ENCODE measurements at regions not wholly inside any gene's neighbourhood (a gene's known extent, or its start where the extent isn't known, plus 50 kb on each side); places are given as distances from the start of the nearest gene placed in this dataset.

DNA sequence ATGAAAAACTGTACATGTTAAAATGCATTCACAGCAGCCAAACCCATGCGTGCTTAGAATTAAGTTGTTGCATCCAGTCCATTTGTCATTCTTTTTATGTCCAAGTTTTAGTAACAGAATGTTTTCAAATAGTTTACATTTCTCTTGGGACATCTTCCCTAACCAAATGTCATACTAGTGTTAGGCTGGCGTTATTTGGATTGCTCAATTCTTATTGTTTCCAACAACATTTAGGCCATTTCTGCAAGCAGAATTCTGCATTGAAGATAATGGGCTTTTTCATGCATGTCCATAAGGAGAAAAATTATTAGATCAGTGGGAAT, 203.0 kb downstream of the HIBADH start:
- DNase-seq: no peak

DNA sequence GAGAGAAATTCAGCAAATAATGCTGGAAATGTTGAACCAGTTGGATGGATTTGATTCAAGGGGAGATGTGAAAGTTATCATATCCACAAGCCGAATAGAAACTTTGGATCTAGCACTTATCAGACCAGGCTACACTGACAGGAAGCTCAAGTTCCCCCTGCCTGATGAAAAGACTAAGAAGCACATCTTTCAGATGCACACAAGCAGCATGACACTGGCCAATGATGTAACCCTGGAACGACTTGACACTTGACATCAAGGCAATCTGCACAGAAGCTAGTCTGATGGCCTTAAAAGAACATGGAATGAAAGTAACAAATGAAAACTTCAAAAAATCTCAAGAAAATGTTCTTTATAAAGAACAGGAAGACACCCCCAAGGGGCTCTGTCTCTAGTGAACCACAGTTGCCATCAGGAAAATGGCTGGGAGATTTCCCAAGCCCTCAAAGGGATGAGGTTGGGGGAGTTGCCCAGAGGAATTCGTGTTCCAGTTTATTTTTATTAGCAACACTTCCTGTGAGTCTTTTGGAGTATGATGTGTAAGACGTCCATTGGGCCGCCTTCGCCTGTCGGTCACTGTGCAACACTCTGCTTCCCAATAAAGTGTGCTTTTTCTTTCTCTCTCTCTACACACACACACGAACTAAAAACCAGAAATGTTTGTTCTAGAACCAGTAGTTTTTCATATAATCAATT, 200.0 kb downstream of the HIBADH start:
- DNase-seq: peak; percentile 36

DNA sequence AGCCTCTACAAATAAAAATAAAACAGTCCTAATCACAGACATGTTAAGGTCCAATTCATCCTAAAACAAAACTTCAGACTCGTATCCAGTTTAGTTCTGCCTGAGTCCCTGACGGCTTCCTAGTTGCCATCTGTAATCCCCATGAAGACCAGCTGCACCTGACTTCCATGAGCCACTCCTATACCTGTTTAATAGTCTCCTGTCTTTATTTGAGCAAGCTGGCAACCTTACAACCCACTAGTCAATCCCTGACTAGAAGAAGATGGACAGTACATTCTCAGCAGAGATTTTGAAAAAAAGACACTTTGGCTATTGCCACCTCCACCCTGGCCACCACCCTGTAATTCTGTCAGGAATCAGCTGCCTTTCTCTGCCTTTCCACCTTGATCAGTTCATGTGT, 197.7 kb downstream of the HIBADH start:
- no peak for DNase-seq

- no peak for DNase-seq
Measured at GRCh38 chr7:27466703-27467102, 196.0 kb downstream of the HIBADH start.

DNA sequence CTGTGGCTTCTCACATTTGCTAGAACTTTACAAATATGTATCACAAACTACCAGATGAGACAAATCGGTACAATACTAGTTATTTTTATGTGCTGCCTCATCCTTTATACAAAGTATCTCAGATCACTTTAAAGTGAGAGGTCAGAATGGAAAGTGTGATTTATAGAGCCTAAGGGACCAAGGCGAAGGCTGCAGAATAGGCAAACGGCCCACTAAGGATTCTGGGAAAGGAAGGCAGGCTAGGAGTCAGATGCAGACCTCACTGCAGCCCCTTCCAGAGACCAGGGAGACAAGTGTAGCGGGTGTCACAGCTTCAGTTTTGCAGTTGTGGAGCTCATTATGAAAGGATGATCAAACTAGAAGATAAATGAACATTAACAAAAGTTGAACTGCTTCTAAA, 190.6 kb downstream of the HIBADH start:
- DNase-seq: no peak

All from renal pelvis (tissue), 1 donor.